ENCODE measurements at regions not wholly inside any gene's neighbourhood (a gene's known extent, or its start where the extent isn't known, plus 50 kb on each side); places are given as distances from the start of the nearest gene placed in this dataset.

DNA sequence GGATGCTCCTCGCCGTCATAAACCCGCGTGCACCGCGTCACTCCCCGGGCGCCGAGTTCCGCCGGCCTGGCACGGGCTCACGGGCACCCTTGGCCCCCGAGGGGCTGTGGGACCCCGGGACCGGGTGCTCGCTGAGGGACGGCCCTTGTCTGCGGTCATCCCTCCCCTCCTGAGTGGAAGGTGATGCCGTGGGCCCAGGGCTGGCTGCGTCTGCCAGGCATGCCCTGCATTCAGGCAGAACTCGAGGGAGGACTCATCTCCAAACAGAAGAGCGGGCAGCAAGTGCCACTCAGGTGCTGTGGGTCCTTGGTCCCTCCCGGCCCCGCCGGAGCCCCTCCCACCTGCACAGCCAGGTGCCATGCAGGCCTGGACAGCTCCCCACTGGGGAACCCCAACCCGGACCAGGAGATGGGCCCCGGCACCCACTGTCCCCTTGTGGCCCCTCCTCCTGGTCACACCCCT is 61.3 kb downstream of the UNCX start:
- Histone ChIP-seq H3K36me3 (ENCODE audit: control insufficient read depth, insufficient read depth, low read length) (no peaks in the 10 kb centered on the region), H3K4me3 (ENCODE audit: low read depth, low read length) (no peak overlapping the region), H3K9me3 (ENCODE audit: control insufficient read depth, insufficient read depth, low read length) (no peaks in the 10 kb centered on the region), H3K27me3 (ENCODE audit: control insufficient read depth, insufficient read depth, low read length) (peaks cover 2% of the 10 kb centered on the region), H3K9ac (ENCODE audit: low read depth, low read length) (no peak overlapping the region), H3K4me1 (ENCODE audit: control insufficient read depth, insufficient read depth, low read length) (no peaks in the 10 kb centered on the region)

DNA sequence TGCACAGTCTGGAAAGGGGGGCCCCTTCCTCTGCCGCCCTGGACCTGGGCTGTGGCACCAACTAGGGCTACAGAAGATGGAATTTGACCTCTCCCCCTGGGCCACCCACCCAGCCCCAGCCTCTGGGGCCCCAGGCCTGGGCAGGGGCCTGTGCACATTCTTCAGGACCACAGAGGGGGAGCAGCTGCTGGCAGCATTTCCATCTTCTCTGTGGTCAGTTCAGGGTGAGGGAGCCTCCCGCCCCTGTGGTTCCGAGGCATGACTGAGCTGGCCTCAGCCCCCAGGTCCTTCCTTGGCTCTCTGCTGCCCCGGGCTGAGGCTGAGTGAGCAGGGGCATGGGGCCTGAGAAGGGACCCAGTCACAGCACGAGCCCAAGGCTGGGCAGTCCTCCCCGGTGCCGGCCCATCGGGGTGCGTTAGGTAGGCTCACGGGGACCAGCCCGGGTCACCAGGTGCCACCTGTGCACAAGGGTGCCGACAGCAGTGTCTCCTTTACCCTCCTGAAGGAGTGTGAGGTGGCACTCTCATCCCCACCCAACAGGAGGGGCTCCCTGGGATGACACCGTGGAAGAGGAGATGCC is 63.2 kb downstream of the UNCX start:
- H3K4me3 ChIP-seq (ENCODE audit: low read depth, low read length), result no peak overlapping the region
- H3K4me1 ChIP-seq (ENCODE audit: control insufficient read depth, insufficient read depth, low read length), result no peaks in the 10 kb centered on the region
- no peaks in the 10 kb centered on the region for H3K36me3 ChIP-seq (ENCODE audit: control insufficient read depth, insufficient read depth, low read length)
- no peaks in the 10 kb centered on the region for H3K9me3 ChIP-seq (ENCODE audit: control insufficient read depth, insufficient read depth, low read length)
- no peak overlapping the region for H3K9ac ChIP-seq (ENCODE audit: low read depth, low read length)
- no peaks in the 10 kb centered on the region for H3K27me3 ChIP-seq (ENCODE audit: control insufficient read depth, insufficient read depth, low read length)

DNA sequence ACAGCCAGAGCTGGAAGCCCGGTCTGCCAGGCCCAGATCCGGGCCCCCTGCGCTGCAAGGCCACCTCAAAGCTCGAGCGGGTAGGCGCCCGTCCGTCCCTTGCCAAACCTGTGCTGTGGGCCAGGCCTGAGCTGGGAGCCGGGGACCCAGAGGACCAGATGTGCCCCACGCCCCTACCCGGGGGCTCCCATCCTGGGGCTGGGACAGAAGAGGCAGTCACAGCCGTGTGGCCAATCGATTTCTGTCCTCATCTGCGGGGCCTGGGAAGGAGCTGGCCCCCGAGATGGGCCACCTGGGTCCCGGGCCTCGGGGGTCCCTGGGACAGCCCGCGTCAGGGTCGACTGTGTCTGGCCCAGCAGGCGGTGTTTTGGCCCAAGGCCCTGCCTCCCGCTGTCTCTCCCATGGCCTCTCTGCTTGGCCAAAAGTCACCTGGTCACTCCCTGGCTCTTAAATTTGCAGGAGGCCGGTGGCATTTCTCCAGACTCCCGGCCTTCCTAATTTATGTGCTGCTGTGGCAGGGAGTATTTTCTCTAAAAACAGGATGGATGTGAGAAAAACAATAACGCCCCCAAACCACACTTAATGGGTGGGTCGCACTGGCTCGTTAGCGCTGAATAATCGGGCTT is 63.8 kb downstream of the UNCX start:
- no peaks in the 10 kb centered on the region for H3K9me3 ChIP-seq (ENCODE audit: control insufficient read depth, insufficient read depth, low read length)
- no peak overlapping the region for H3K9ac ChIP-seq (ENCODE audit: low read depth, low read length)
- H3K4me3 ChIP-seq (ENCODE audit: low read depth, low read length), result no peak overlapping the region
- no peaks in the 10 kb centered on the region for H3K27me3 ChIP-seq (ENCODE audit: control insufficient read depth, insufficient read depth, low read length)
- no peaks in the 10 kb centered on the region for H3K4me1 ChIP-seq (ENCODE audit: control insufficient read depth, insufficient read depth, low read length)
- no peaks in the 10 kb centered on the region for H3K36me3 ChIP-seq (ENCODE audit: control insufficient read depth, insufficient read depth, low read length)

DNA sequence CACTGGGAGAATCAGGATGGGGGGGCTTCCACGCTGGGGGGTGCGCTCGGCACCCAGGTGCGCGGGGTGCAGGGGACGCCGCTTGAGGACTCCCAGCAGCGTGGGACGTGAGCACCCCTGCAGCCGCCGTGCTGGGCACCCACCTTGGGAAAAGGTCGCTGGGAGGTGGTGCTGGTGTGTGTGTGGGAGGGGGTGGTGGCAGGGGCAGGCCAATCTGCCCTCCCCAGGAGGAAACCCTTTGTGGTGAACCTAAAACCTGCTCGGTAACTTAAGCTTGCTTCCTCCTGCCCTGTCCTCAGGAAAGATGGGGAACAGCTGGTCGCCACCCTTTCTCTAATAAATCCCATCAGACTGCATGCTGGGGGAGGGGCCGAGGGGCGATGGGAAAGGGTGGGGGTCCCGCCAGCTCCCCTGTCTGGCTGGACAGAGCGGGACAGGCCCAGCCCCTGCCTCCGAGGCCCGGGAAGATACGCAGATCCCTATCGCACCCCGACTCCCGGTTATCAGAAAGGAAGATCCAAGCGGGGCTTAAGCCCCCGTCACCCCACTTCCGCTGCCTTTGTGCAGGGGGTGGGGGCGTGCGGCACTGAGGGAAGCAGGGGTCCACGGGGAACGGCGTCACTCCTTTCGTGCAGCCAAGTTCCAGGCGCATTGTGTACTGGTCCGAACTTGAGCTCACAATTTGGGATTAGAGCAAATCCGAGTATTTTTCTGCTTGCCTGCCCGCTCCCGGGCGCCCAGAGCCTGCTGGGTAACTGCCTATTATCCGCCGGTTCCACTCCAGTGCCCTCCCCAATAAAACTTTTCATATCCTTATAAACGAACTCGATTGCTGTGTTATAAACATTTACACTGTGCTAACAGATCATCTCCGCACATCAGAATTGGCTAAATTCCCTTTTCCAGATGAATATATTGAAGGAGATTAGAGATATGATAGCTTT is 64.6 kb downstream of the UNCX start:
- H3K9ac ChIP-seq (ENCODE audit: low read depth, low read length), result no peak overlapping the region
- H3K4me1 ChIP-seq (ENCODE audit: control insufficient read depth, insufficient read depth, low read length), result no peaks in the 10 kb centered on the region
- no peak overlapping the region for H3K4me3 ChIP-seq (ENCODE audit: low read depth, low read length)
- no peaks in the 10 kb centered on the region for H3K9me3 ChIP-seq (ENCODE audit: control insufficient read depth, insufficient read depth, low read length)
- H3K27me3 ChIP-seq (ENCODE audit: control insufficient read depth, insufficient read depth, low read length), result no peaks in the 10 kb centered on the region
- no peaks in the 10 kb centered on the region for H3K36me3 ChIP-seq (ENCODE audit: control insufficient read depth, insufficient read depth, low read length)

DNA sequence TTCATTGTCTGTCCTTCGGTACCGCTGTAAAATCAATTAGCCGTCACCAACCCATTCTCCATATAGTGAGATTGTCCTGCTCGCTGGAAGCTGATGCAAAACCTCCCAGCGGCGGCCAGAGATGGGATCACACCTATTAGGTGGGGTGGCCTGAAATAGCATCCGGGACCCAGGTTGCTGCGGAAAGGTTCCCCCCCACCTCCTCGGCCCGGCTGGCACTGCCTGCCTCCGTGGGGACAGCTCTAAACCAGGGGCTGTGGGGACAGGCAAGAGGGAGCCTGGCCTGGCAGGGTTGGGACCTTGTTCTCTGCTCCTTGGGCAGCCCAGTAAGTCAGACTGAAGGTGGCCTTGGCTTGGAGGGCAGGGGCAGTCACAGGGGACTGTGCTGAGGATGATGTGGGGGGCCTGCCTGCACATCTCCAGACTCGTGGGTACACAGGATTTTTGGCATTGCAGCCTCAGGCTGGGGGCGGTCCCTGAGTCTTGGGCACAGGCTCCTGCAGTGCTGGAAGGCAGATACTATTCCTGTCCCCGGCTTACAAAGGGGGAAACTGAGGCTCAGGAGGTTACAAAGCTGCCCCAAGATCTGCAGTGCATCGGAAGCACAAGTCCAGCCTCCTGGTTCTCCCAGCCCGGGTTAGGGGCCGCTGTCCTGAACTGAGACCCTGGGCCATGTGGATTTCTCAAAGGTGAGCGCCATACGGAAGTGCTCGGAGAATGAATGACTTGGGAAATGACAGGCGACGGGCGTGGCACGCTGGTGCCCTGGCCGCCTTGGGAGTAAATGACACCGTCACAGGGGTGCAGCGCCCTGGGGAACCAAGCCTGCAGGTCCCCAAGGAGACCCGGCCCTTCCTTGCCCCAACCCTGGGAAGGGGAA is 65.6 kb downstream of the UNCX start:
- no peaks in the 10 kb centered on the region for H3K27me3 ChIP-seq (ENCODE audit: control insufficient read depth, insufficient read depth, low read length)
- H3K4me1 ChIP-seq (ENCODE audit: control insufficient read depth, insufficient read depth, low read length), result no peaks in the 10 kb centered on the region
- no peak overlapping the region for H3K9ac ChIP-seq (ENCODE audit: low read depth, low read length)
- H3K36me3 ChIP-seq (ENCODE audit: control insufficient read depth, insufficient read depth, low read length), result no peaks in the 10 kb centered on the region
- no peak overlapping the region for H3K4me3 ChIP-seq (ENCODE audit: low read depth, low read length)
- H3K9me3 ChIP-seq (ENCODE audit: control insufficient read depth, insufficient read depth, low read length), result no peaks in the 10 kb centered on the region

DNA sequence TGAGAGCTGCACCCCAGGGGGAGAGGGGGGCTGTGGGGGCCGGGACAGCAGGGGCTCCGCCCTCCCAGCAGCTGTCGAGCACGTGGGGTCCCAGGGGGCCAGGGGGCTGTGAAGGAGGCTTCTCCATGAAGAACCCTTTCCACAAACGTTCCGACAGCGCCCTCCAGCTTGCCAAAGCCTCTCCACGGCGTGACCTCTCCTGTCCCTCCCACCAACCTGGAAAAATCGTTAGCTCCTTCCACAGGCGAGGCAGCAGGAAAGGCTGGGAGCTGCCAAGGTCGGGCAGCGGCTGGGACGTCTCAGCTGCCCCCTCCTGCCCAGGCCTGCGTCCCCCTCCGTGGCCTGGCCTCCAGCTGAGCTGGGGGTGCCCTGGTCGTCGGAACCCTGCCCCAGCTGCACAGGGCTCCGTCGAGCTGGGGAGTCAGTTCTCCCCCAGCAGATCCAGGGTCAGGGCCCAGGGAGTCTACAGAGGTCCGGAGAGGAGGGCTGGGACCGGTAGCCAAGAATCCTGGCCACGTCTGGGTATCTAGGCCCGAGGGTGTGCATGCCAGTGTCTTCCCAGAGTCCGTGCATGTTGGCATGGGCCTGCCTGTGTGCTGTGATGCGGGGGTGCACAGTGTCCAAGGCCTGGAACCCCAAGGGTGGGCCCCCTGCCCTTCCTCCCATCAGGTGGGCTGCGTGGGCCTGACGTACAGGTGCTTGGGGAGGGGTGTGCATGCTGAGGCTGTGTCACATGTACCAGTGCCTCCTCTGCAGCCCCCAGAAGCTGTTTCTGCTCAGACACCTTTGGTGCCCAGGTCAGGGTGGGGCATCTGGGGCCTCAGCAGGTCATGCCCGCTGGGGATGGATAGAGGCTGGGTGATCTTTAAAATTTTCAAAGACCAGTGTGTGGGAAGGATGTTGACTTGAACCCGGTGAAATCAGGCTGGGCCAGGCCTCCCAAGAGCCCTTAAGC is 66.5 kb downstream of the UNCX start:
- H3K9ac ChIP-seq (ENCODE audit: low read depth, low read length), result no peak overlapping the region
- no peak overlapping the region for H3K4me3 ChIP-seq (ENCODE audit: low read depth, low read length)
- no peaks in the 10 kb centered on the region for H3K27me3 ChIP-seq (ENCODE audit: control insufficient read depth, insufficient read depth, low read length)
- no peaks in the 10 kb centered on the region for H3K36me3 ChIP-seq (ENCODE audit: control insufficient read depth, insufficient read depth, low read length)
- no peaks in the 10 kb centered on the region for H3K9me3 ChIP-seq (ENCODE audit: control insufficient read depth, insufficient read depth, low read length)
- no peaks in the 10 kb centered on the region for H3K4me1 ChIP-seq (ENCODE audit: control insufficient read depth, insufficient read depth, low read length)

DNA sequence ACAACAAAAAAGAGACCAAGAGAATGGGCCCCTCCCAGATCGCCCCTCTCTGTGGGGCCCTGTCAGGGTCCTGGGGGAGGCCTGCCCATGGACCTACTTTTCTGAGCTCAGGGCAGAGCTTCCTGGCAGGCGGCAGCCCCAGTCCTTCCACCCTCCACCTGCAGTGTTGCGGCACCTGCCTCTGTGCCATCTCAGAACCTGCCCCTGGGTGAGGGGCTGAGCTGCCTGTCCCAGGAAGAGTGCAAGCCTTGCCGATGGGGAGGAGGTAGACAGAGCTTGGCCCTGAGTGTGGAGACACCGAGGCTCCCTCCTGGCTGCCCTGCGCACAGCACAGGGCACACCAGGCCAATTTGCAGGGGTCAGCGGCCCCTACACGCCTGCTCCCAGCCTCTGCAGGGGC is 67.5 kb downstream of the UNCX start:
- H3K27me3 ChIP-seq (ENCODE audit: control insufficient read depth, insufficient read depth, low read length), result no peaks in the 10 kb centered on the region

DNA sequence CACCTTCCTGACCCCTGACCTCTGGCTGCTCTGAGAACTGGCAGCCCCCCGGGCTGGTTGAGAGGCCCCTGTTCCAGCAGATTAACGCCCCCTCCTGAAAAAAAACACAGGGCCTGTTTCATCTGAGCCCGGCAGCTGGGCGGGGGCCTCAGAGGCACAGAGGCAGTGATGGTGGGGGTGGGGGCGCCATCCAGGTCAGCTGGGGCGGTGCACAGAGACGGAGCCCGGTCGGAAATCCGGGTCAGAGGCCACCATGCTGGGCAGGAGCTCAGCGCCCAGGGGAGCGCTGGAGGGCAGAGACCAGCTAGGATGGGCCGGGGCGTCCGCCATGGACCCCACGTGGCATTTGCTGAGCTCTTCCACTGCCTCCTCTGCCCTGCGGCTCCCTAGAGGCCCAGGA is 68.0 kb downstream of the UNCX start:
- Histone ChIP-seq H3K36me3 (ENCODE audit: control insufficient read depth, insufficient read depth, low read length) (no peaks in the 10 kb centered on the region), H3K4me1 (ENCODE audit: control insufficient read depth, insufficient read depth, low read length) (no peaks in the 10 kb centered on the region), H3K4me3 (ENCODE audit: low read depth, low read length) (no peak overlapping the region), H3K9ac (ENCODE audit: low read depth, low read length) (no peak overlapping the region), H3K27me3 (ENCODE audit: control insufficient read depth, insufficient read depth, low read length) (no peaks in the 10 kb centered on the region), H3K9me3 (ENCODE audit: control insufficient read depth, insufficient read depth, low read length) (no peaks in the 10 kb centered on the region)

More for the DNA sequence above, 67.5 kb downstream of the UNCX start:
- Histone ChIP-seq H3K36me3 (ENCODE audit: control insufficient read depth, insufficient read depth, low read length) (no peaks in the 10 kb centered on the region), H3K4me3 (ENCODE audit: low read depth, low read length) (no peak overlapping the region), H3K4me1 (ENCODE audit: control insufficient read depth, insufficient read depth, low read length) (no peaks in the 10 kb centered on the region), H3K9ac (ENCODE audit: low read depth, low read length) (no peak overlapping the region), H3K9me3 (ENCODE audit: control insufficient read depth, insufficient read depth, low read length) (no peaks in the 10 kb centered on the region)

DNA sequence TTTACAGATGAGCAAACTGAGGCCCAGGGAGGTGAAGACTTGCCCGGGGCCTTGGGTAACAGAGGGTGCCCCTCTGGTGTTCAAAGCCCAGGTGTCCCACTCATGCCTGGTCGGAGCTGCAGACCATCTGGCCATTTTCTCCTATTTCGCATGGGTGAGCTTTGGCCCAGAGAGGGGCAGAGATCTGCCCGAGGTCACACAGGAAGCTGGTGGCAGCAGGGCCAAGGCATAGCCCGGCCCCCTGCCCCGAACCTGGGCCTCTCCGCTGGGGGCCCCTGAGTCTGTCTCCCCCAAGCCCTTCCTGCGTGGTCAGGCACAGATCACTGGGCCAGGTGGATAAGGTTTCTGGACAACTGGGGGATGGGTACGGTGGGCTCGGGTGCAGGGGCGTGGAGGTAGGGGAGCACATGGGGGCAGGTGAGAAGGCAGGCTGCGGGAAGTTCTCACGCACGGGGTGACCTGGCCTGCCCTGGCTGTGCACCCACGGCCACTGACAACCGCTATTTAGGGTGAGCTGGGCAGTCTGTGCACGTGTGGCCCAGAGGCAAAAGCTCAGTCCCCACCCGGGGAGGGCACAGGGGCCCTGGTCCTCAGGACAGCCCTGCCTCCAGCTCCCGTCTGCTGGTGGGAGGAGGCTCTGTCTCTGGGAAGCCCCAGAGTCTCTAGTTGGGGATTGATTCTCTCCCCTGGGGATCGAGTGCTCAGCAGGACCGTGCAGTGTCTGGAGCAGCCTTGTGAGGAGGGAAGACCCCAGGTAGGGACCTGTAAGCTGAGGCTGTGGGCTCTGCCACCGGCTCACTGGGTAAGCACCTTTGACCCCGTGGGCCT is 68.6 kb downstream of the UNCX start:
- no peaks in the 10 kb centered on the region for H3K36me3 ChIP-seq (ENCODE audit: control insufficient read depth, insufficient read depth, low read length)
- no peaks in the 10 kb centered on the region for H3K4me1 ChIP-seq (ENCODE audit: control insufficient read depth, insufficient read depth, low read length)
- no peak overlapping the region for H3K9ac ChIP-seq (ENCODE audit: low read depth, low read length)
- H3K27me3 ChIP-seq (ENCODE audit: control insufficient read depth, insufficient read depth, low read length), result no peaks in the 10 kb centered on the region
- H3K9me3 ChIP-seq (ENCODE audit: control insufficient read depth, insufficient read depth, low read length), result no peaks in the 10 kb centered on the region
- H3K4me3 ChIP-seq (ENCODE audit: low read depth, low read length), result no peak overlapping the region

DNA sequence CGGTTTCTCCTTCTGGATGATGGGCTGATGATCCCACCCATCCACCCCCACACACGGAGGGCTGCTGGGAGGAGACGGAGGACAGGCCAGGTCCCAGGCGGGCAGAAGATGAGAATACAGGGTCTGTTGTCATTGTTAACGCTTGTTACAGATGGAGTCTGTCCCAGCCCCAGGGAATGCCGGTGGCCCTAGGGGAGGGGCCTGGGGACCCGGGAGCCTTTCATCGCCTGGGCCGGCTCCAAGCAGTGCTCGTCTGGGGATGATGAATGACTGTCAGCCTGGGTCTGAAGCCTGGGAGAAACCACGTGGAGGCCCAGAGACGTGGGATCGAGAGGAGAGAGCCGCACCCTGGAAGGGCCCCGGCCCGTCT is 69.2 kb downstream of the UNCX start:
- no peak overlapping the region for H3K9ac ChIP-seq (ENCODE audit: low read depth, low read length)
- no peaks in the 10 kb centered on the region for H3K9me3 ChIP-seq (ENCODE audit: control insufficient read depth, insufficient read depth, low read length)
- H3K27me3 ChIP-seq (ENCODE audit: control insufficient read depth, insufficient read depth, low read length), result no peaks in the 10 kb centered on the region
- H3K4me1 ChIP-seq (ENCODE audit: control insufficient read depth, insufficient read depth, low read length), result no peaks in the 10 kb centered on the region
- no peak overlapping the region for H3K4me3 ChIP-seq (ENCODE audit: low read depth, low read length)
- H3K36me3 ChIP-seq (ENCODE audit: control insufficient read depth, insufficient read depth, low read length), result no peaks in the 10 kb centered on the region
